Left hindlimb (tissue), 1 donor: ENCODE measurements at regions not wholly inside any gene's neighbourhood (a gene's known extent, or its start where the extent isn't known, plus 50 kb on each side); places are given as distances from the start of the nearest gene placed in this dataset.

Experiments used
- DNase-seq: peaks from one replicate; pipeline ENCODE4 v3.0.0-alpha.2; 2018

DNA sequence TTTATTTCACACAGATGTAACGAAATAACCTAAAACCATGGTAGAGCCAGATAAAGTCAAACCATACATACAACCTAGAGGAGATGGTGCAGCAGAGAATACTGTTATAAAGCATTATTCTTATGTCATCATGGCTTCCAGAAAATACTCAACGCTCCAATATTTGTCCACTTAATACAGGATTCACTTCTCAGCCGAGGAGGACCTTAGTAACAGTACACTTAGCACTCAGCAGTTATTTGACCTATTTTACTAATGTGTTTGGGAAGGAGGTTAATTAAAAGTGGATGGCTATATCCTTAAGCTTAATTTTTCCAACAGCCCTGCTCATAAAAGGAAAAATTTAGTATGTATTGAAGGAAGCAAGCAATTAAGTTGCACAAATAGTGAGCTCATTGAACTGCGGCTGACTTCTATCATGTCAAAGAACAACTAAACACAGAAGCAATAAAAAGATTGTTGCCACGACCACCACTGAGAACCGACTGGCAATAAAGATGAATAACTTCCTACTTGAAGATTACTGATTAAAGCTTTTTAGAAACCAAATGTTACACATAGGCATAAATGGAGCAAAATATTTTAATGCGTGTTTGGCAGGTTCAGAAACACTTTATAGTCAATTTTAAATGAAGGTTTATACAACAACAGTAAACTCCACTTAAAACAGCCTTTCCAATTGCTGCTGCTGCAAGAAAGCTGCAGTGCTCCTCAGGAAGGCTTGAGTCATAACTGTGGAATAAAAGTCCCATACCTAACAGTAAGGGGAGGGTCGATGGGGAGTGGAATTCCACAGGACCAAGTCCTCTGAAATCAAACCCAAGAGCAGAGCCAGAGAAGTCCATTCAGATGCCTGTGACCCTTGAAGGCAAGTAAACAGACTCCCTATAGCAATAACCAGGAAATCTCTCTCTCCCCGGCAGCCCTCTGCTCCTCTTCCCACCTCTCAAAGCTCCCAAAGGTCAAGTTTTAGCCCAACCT lies 218.9 kb upstream of the CDKN3 start:
- DNase-seq: no peak

DNA sequence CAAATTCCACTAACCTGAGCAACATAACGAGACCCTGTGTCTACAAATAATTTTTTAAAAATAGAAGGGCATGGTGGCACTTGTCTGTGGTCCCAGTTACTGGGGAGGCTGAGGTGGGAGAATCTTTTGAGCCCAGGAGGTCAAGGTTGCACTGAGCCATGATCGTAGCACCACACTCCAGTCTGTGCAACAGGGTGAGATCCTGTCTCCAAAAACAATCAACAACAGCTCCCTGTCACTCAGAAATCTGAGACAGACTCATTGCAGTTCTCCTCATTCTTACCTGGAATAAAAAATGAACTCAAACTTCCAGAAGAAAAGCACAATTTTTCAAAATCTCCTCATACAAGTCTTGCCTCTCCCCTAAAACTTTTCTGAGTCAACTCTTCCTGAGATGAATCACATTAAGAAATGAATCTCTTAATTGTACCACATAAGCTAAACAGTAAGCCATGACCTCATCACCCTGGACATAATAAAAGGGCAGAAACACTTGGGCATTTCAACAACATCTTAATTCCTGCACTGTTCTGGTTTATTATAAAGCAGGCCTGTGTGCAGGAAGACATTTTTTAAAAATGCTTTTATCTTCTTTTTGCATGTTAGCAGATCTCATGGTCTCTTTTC lies 214.3 kb upstream of the CDKN3 start:
- no peak for DNase-seq

DNA sequence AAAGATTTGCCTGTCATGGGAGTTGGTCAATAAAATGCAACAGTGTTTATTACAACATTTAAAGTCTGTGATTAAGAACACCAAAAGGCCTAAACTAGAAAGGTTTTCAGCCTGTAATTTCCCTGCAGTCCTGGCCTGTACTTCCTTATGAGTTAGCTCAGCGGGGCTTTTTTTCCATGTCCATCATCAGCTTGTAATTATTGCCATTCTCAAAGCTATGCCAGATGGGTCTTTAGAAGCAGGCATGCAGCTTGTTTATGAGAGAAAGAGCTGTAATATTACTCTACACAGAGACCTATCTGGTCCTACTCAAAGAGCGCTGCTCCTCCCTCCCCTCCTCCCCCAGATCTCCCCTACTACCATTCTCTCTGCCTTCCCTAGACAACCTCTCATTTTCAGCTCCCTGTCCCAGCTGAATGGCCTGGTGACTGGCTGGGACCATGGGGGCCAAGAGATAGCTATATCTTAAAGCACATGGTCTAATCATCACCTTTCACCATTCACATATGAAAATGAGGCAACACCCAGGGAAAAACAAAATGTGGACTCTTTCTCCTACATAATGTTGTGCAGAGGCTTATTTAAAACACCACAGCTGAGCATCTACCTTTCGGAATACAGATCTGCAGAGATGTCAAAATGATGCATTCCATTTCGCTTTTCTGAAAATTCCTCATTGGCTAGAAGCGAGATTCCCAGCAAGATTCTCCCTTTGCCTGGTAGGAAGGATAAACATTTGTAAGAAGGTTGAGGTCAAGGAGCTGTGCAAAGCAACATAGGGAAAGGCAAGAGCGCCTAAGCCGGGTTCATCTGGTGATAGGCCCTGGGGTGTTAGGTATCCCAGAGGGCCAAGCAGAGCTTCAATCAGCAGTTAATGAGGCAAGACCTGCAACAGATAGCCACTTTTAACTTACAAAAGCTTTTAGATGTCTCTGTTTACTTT lies 209.7 kb upstream of the CDKN3 start:
- DNase-seq: no peak

DNA sequence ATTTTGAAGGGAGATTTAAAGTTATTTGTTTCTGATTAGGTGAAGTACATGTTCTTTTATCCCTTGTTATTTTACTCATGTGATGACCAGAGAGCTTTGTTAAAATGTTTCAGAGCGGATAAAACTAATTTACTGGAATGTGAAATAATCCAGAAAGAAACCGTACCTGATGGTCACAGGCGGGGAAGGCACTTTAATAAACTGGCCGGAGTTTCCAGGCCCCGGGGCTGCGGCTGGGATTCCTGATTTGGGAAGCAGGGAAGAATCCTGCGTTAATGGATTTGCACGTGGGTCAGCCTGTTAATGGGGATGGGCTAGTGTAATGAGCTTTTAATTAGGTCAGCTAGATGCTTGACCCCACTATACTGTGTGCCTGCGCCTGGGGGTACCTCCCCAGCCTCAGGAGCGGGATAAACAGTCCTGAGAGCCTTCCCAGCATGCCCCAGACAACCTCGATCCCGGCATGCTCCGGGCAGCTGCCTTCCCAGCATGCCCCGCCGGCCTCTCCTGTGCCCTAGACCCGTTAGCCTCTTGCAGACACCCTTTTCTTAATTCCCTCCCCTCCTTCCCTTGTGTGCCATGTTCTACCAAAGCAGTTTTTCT lies 208.6 kb upstream of the CDKN3 start:
- no peak for DNase-seq

DNA sequence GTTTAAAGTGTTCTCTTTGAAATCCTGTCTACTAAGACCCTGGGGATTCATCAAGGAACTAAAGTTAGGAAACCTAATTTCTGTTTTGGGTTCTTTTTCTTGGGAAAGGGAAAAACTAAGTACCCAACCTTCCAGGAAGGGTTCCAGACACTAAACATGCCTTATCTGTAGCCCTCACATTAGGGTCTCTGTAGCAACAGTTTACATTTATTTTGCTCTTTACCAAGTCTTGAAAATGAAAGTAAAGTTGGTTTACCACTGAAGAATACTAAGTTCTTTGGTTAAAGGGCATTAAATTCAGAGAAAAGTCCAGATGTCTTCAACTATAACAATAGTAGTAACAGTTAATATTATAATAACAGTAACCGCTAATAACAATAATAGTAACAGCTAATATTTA lies 207.5 kb upstream of the CDKN3 start:
- no peak for DNase-seq

DNA sequence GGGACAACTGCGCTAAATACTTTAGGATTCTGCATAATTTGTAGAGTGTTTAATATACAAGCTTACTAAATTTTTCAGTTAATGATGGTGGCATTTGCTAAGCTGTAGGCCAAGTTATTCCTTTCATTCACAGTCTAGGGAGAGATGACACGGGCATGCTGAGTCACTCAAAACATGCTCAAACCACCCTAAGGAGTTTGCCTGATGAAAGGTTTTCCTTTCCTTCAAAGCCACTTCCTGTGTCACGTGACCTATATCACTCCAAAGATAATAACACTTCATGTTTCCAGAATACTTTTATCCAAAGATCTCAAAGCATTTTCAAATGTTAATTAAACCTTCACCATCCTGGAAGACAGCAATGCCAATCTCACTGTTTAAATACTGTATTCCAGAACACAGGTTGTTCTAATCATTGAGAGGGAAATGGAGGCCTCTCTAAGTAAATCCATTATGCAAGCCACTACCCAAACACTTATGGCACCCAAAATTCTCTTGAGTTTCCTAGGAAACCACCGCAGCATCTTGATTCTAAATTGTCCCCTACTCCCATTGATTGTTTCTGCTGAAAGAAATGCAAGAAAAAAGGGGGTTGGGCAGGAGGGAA lies 207.0 kb upstream of the CDKN3 start:
- DNase-seq: no peak

DNA sequence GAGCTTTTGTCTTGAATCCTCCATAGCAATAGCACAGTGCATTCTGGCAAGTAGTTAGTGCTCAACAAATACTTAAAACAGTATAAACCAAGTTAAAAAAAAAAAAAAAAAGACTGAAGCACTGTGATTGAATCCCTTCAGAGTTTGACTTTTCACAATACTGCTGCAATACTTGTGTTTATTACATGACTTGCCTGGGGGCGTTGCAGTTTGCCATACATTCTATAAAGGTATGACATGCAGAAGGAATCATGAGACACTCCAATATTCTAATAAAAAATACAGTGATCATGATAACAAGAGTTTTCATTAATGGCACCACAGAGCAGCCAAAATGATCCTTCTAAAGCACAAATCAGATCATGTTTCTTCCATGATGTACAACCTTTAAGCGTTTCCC lies 205.0 kb upstream of the CDKN3 start:
- no peak for DNase-seq

DNA sequence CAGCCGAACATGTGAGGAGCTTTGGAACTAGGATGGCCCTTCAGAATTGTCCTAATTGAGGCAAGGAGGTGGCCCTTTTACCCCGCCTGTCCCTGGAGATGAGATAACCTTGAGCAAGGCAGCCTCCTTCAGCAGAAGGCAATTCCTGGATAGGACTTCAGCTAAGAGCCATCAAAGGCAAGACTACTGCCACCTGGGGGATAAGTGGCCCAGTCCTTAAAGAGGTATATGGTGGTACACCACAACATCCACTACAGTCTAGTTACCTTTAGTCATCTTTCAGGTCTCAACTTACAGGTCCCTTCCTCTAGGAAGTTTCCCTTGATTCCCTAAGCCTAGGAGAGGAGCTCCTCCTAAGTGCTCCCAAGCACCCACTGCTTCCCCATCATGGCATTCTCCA lies 204.2 kb upstream of the CDKN3 start:
- DNase-seq: no peak

DNA sequence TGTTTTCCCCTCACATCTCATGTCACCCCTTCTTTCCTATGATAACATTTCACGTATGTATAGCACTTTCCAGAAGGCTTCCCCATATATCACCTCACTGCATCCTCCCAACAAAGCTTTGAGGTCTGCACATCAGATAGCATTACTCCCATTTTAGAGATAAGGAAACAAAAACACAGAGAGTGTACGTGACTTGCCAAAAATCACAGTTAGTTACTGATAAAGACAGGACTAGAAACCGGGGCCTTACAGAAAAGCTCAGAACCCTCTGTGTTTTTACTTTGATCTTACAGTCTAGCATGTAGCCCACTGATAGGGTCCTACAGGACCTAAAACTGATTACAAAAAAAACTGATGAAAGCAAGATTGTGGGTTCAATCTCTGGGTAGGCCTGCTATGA lies 202.9 kb upstream of the CDKN3 start:
- DNase-seq: no peak

DNA sequence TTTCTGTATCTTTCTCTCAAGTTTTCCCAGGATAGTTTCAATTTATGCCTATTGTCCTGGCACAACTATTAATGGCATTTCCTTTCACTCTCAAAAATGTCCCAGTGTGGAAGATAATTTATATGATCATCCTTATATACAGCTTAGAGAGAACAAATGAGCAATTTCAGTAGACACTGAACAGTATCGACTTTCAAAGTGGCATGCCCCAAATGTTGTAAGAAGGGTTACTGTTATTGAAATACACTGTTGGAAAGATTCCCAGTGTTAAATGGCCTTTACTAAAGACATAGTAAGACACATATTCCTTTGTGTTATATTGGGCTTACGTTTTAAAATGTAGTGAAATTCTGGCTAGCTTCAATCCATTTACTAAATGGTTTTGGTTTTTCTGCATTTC lies 202.3 kb upstream of the CDKN3 start:
- no peak for DNase-seq

DNA sequence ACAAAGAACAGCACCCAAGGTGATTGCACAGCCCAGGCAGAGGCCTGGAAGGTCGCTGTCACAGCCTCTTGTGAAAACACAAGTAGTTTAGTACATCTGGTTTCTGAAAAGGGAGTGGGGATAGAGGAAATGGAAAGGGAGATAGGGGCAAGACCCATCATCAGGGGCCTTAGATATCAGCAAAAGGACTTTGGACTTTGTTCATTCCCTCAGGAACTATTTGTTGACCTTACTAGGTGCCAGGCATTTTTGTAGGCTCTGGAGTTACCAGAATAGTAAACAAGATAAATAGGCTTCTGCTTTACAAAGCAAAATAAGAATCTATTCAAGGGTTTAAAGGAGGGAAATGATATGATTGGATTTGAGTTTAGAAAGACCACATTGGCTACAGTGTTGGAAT lies 199.4 kb upstream of the CDKN3 start:
- no peak for DNase-seq

DNA sequence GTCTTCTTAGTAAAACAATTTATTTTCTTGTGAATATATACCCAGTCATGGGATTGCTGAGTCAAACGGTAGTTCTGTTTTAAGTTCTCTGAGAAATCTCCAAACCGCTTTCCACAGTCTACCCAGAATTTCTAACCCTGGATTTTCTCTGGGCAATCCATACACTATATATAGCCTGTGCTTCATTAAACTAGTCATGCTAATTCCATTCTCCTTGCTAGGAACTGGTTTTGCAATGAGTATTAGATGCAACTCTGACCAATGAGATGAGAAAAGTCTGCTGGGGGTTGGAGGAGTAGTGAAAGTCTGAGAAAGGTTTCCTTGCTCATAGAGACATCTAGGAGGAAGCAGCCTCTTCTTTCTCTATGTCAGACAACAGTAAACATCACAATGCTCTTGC lies 196.1 kb upstream of the CDKN3 start:
- DNase-seq: no peak

DNA sequence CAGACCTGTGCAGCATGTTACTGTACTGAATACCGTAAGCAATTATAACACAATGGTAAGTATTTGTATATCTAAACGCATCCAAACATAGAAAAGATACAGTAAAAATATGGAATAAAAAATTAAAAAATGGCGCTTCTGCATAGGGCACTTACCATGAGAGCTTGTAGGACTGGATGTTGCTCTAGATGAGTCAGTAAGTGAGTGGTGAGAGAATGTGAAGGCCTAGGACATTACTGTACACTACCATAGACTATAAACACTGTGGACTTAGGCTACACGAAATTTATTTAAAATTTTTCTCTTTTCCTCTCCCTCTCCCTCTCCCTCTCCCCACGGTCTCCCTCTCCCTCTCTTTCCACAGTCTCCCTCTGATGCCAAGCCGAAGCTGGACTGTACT lies 194.5 kb upstream of the CDKN3 start:
- DNase-seq: no peak

DNA sequence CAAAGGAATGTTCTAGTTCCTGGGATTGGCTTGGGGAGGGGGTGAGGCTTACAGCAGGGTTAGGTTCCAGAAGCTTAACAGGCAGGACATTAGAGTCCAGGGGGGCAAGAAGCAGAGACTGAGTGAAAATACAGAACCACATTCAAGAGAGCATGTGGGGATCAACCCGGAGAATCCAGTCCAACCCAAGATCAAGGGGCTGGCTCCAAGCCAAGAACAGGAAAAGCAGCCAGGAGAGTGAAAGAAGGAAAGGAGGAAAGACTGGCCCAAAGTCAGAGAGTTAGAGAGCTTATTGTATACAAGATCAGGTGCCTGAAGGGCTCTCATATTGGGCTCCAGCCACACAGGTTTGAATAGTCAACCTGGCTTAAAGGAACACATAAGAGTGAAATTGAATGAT lies 190.3 kb upstream of the CDKN3 start:
- no peak for DNase-seq

DNA sequence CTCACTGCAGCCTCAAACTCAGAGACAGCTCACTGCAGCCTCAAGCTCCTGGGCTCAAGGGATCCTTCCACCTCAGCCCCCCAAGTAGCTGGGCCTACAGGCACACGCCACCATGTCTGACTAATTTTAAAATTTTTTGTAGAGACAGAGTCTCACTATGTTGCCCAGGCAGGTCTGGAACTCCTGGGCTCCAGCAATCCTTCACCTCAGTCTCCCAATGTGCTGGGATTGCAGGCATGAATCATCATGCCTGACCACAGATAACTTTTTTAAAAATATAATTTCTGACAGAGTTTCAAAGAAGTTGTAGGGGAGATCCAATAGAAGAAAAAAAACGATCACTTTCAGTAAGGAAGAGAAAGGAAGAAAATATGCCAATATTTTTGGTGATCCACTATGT lies 189.7 kb upstream of the CDKN3 start:
- no peak for DNase-seq

DNA sequence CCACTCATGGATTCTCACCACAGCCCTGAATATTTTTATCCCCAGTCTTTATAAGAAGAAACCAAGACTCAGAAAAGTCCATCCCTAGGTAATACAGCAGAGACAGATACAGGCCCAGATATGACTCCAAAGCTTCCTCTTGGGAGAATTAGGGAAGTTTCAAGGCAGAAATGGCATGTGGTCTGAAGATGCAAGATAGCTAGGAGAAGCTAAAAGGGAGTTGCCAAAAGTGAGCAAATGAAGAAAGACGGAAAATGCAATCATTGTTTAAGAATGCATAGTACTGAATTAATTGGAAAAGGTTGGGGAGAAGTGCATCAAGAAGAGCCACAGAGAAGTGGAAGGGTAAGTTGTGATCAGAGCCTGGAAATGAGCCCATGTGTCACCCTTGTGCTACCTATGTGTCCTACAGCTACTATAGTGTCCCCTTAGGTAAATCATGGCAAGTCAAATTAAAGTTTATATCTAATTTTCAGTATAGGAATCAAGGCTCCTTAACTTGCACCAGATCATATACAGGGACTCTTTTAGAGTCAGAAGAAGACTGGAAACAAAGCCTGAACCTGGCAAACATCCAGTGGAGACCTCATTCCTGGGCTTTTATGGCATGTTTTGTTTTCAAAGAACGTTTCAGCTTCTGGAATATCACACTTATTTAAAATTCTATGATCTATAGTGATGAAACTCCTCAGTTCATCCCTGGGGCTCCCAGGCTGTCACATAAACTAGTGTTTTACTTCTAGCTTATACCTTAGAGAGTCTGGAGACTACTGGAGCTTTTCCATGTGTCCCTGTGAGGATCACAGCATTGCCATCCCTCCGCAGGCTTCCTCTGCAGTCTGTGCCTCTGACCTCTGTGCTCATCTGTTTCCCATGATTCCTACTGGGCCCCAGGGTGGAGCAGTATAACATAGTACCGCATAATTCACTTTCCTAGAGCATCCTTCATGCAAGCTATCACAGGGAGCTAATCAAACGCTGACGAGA lies 189.0 kb upstream of the CDKN3 start:
- no peak for DNase-seq

DNA sequence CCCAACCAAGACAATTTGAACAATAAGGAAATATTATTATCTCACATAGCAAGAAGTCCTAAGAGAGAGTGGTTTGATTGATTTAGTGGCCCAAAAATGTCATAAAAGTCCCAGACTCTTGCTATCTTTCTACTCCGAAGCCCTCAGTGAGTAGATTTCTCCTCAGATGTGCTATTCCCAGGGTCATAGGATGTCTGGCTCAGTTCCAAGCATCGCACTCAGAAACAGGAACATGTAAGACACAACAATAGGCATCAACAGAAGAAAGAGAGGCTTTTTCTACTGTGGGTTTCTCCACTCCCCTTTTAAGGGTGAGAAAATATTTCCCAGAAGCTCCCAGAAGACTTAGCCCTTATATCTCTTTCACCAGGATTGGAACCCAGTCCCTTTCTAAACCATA lies 188.1 kb upstream of the CDKN3 start:
- DNase-seq: no peak

DNA sequence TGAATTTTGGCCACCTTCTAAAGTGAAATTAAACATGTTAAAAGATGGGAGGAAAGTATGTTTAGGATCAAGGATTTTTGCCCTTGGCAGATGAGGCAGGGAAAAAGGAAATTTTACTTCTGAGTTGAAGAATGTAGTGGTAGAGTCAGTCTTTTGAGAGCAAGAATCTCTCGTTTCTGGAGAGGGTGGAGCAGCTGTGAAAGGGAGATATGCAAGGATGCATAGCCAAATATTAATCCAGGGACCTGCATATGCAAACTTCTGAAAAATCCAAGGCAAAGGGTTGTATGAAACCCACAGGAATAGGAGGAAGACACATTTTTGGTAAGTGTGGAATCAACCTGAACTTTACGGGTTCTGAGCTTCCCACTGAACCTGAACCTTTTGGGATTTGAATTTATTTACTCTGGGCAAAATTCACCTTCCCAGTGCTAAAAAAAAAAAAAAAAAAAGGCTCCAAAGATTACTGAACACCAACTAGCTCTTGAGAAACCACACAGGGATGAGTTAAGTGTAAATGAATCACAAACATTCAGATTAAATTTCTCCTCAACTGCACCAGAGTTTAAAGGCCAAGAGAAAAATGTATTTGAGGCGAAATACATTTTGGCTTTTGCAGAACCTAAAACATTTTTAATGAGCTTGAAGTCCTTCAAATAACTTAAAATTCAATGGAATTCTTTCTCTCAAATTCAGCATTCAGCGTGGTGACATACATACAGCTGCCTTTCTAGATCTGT lies 187.1 kb upstream of the CDKN3 start:
- DNase-seq: no peak

DNA sequence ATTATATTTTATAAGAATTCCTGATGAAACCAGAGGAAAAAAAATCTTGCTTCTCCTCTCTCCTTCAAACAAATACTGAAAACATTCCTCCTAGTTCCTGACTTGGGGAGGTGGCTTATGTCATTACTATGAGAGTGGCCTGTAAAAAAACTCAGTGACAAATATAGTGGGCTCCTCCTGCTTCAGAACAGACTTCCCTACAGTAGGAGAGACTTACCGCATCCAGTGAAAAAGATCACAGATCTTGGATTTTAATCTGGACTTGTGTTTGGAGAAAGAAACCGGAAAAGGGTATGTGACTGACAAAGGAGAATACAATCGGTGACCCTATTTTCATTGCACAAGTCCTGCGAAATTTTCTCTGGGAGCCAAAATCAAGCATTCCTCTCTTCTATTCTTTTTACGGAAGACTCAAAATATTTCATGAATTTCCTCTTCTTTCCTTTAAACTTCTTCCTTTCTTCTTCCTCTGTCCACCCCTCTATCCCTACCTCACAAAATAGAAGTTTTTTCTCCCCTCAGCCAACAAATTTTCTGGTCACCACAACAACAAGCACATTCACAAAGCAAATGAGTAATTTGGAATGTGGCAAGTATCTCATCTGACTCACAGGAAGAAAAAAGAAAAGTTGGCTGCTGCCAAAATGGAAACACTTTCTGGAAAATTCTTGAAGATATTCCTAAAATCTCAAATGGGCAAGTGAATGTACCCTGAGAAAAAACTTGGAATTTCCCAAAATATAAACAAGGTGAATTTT lies 185.1 kb upstream of the CDKN3 start:
- no peak for DNase-seq

DNA sequence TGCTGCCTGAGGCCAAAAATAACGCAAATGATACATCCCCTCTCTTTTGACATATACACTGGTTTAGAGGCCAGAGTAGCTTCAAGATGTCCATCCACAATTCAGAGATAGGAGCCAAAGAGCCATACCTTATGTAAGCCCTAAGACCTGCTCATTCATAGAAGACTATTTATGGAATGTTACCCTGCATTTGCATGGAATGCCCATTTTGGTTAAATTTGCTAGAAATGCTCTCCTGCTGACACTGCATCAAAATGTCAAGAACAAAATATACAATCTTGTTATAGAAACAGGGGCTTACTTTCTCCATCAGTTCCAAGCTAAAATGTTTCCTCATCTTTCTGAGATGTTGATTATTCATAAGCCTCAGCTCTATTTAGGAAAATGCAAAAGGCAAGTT lies 183.3 kb upstream of the CDKN3 start:
- DNase-seq: no peak
